ENCODE measurements at regions not wholly inside any gene's neighbourhood (a gene's known extent, or its start where the extent isn't known, plus 50 kb on each side); places are given as distances from the start of the nearest gene placed in this dataset.

DNA sequence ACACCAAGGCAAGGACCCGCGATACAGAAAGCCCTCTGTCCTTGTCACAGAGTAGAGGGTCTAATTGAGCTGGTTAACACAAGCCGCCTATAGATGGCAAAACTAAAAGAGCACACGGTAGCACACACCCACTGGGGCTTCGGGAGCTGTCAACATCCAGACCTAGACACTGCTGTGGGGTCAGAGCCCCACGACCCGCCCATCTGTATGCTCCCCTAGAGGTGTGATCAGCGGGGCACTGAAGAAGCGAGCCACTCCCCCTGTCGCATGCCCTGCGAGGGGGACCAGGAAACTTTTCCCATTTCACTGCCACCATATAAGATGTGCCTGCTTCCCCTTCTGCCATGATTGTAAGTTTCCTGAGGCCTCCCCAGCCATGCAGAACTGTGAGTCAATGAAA lies 1255.8 kb upstream of the CDH8 start:
- intact Hi-C loops (cut with DNase I), result no loop called here
- H3K4me1 ChIP-seq, result no peaks in the 10 kb centered on the region
- TF ChIP-seq, protein P1, sequence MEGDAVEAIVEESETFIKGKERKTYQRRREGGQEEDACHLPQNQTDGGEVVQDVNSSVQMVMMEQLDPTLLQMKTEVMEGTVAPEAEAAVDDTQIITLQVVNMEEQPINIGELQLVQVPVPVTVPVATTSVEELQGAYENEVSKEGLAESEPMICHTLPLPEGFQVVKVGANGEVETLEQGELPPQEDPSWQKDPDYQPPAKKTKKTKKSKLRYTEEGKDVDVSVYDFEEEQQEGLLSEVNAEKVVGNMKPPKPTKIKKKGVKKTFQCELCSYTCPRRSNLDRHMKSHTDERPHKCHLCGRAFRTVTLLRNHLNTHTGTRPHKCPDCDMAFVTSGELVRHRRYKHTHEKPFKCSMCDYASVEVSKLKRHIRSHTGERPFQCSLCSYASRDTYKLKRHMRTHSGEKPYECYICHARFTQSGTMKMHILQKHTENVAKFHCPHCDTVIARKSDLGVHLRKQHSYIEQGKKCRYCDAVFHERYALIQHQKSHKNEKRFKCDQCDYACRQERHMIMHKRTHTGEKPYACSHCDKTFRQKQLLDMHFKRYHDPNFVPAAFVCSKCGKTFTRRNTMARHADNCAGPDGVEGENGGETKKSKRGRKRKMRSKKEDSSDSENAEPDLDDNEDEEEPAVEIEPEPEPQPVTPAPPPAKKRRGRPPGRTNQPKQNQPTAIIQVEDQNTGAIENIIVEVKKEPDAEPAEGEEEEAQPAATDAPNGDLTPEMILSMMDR (IDR thresholded peaks at IDR 0.05), result no peak
- TF ChIP-seq POLR2A (IDR thresholded peaks at IDR 0.05), result no peak
- 91 to 94% methylated on average over 11 of the region's 11 CpGs for WGBS, 2 donors
- no peaks in the 10 kb centered on the region for H3K36me3 ChIP-seq
- no peak for DNase-seq
- no peak overlapping the region for H3K27ac ChIP-seq
- no peak overlapping the region for H3K4me3 ChIP-seq (replicated peaks in 1 of 3)
- no peaks in the 10 kb centered on the region for H3K9me3 ChIP-seq
- no peaks in the 10 kb centered on the region for H3K27me3 ChIP-seq

DNA sequence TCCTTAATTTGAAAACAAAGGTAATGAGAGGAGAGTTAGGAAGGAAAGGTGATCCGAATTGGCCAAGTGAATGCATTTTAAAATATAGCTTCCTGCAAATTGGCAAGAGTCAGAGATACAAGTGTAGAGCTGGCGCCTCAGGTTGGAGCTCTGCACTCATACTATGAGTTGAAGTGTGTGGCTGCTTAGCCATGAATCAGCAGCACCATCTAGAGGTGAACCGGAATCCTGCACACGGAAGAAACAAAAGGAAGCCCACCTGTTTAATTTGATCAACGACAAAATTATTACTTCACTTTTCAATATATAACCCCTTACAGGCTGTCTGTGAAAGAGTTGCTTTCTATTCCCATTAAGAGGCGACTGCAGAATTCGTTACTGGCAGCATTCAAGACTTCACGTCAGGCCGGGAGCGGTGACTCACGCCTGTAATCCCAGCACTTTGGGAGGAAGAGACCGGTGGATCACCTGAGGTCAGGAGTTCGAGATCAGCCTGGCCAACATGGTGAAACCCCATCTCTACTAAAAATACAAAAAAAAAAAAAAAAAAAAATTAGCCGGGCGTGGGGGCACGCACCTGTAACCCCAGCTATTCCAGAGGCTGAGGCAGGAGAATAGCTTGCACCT lies 1253.7 kb upstream of the CDH8 start:
- peak; percentile 13 to 18 for DNase-seq
- 47 to 48% methylated on average over 16 of the region's 16 CpGs for WGBS, 2 donors
- no peaks in the 10 kb centered on the region for H3K4me1 ChIP-seq
- no peak for TF ChIP-seq POLR2A (IDR thresholded peaks at IDR 0.05)
- TF ChIP-seq, protein P1 (IDR thresholded peaks at IDR 0.05), result peak in 5 of 6 experiments; percentile 14 to 51 (median 27)
- H3K27ac ChIP-seq, result no peak overlapping the region
- H3K9me3 ChIP-seq, result no peaks in the 10 kb centered on the region
- intact Hi-C loops (cut with DNase I), result no loop called here
- H3K36me3 ChIP-seq, result no peaks in the 10 kb centered on the region
- H3K27me3 ChIP-seq, result no peaks in the 10 kb centered on the region
- H3K4me3 ChIP-seq (replicated peaks in 1 of 3), result no peak overlapping the region

DNA sequence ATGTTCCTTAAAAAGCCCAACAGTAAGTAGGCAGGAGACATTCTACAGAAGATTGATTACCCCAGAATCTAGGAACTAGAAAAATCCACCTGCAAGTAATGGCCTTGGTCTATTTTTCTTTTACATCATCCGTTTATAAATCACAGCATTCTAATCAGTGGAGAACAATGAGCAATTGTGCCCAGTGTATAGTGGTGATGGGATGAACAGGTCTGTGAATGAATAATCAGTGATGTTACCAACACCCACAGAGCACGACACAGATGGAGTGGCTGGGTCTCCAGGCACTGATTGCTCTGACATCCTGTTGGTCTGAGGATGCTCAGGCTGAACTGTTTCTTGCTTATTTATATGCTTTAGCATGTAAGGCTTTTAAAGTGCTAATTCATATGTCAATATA lies 1251.2 kb upstream of the CDH8 start:
- H3K4me3 ChIP-seq (replicated peaks in 1 of 3), result no peak overlapping the region
- 71 to 73% methylated on average over 2 of the region's 2 CpGs for WGBS, 2 donors
- intact Hi-C loops (cut with DNase I), result no loop called here
- no peaks in the 10 kb centered on the region for H3K9me3 ChIP-seq
- H3K27ac ChIP-seq, result no peak overlapping the region
- TF ChIP-seq, protein P1 (IDR thresholded peaks at IDR 0.05), result no peak
- TF ChIP-seq POLR2A (IDR thresholded peaks at IDR 0.05), result no peak
- no peaks in the 10 kb centered on the region for H3K27me3 ChIP-seq
- H3K4me1 ChIP-seq, result no peaks in the 10 kb centered on the region
- no peaks in the 10 kb centered on the region for H3K36me3 ChIP-seq
- no peak for DNase-seq

DNA sequence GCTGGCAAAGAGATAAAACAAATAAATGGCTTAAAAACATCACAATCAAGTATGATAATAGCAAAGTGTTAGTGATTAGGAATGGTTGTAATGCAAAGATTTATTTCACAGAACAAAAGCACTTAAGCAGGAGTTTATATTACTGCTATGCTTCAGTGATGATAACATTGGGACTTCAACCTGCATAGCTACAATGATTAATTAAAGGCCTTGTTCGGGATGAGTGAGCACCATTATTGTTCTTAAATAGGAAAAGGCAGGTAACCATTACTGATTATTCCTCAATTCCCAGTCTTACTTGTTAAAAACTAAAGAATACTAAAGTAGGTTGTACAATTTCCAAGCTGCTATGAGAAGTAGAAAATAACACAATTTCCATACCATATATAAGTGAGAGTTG lies 1247.5 kb upstream of the CDH8 start:
- Histone ChIP-seq H3K36me3 (no peaks in the 10 kb centered on the region), H3K4me1 (no peaks in the 10 kb centered on the region), H3K27ac (no peak overlapping the region), H3K27me3 (no peaks in the 10 kb centered on the region), H3K9me3 (no peaks in the 10 kb centered on the region), H3K4me3 (replicated peaks in 1 of 3) (no peak overlapping the region)
- intact Hi-C loops (cut with DNase I), result no loop called here
- WGBS, 2 donors, result 30 to 36% methylated on average over 1 of the region's 1 CpG
- no peak for DNase-seq
- TF ChIP-seq, protein P1 (IDR thresholded peaks at IDR 0.05), result no peak
- TF ChIP-seq POLR2A (IDR thresholded peaks at IDR 0.05), result no peak

DNA sequence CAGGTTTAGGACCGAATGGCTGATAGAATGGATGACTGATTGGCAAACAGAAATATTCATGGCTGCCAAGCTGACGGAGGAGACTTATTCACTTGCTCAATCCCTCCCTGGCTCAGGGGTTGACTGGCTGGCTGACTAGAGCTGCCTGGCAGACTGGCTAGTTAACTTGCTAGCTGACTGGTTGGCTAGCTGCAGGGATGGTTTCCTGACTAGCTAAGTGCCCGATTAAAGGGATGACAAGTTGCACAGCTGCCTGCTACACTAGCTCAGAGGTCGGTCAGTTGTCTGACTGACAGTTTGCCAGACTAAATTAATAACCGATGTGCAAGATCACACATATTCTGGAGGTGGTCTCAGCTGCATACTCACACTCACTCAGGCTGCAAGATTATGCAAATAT lies 1208.4 kb upstream of the CDH8 start:
- Histone ChIP-seq H3K4me1 (no peaks in the 10 kb centered on the region), H3K27ac (no peak overlapping the region), H3K27me3 (no peaks in the 10 kb centered on the region), H3K9me3 (no peaks in the 10 kb centered on the region), H3K36me3 (no peaks in the 10 kb centered on the region), H3K4me3 (replicated peaks in 1 of 3) (no peak overlapping the region)
- intact Hi-C loops (cut with DNase I), result no loop called here
- DNase-seq, result no peak
- WGBS, 2 donors, result 84 to 90% methylated on average over 5 of the region's 5 CpGs
- TF ChIP-seq POLR2A (IDR thresholded peaks at IDR 0.05), result no peak
- TF ChIP-seq, protein P1 (IDR thresholded peaks at IDR 0.05), result no peak

All from thyroid gland (tissue), 4 donors.